Cerebellar nuclear complex (tissue), 1 donor: ENCODE measurements at regions not wholly inside any gene's neighbourhood (a gene's known extent, or its start where the extent isn't known, plus 50 kb on each side); places are given as distances from the start of the nearest gene placed in this dataset.

Experiments used
- DNase-seq, 2 experiments: peaks; one replicate each; lab custom pipeline; 2025; lab: John Stamatoyannopoulos, UW

GRCh38 chr11:28481616-28482480 is 373.7 kb downstream of the METTL15 start:
- DNase-seq = no peak

- DNase-seq = no peak
Measured at GRCh38 chr11:28480406-28480805, 372.2 kb downstream of the METTL15 start.

- DNase-seq = no peak
Measured at GRCh38 chr11:28476864-28477263, 368.7 kb downstream of the METTL15 start.

GRCh38 chr11:28476049-28476448 is 367.9 kb downstream of the METTL15 start:
- DNase-seq = no peak

- no peak for DNase-seq
Measured at GRCh38 chr11:28472904-28473303, 364.7 kb downstream of the METTL15 start.

GRCh38 chr11:28471537-28471936 is 363.3 kb downstream of the METTL15 start:
- no peak for DNase-seq

GRCh38 chr11:28470180-28470579 is 362.0 kb downstream of the METTL15 start:
- DNase-seq = no peak

- no peak for DNase-seq
Measured at GRCh38 chr11:28466506-28466905, 358.3 kb downstream of the METTL15 start.

- DNase-seq = no peak
Measured at GRCh38 chr11:28464252-28464867, 356.2 kb downstream of the METTL15 start.

- no peak for DNase-seq
Measured at GRCh38 chr11:28463826-28464225, 355.6 kb downstream of the METTL15 start.

- DNase-seq = no peak
Measured at GRCh38 chr11:28461846-28462245, 353.7 kb downstream of the METTL15 start.

GRCh38 chr11:28461338-28461737 is 353.1 kb downstream of the METTL15 start:
- DNase-seq = no peak

GRCh38 chr11:28460348-28460747 is 352.2 kb downstream of the METTL15 start:
- DNase-seq = no peak

- DNase-seq = no peak
Measured at GRCh38 chr11:28459912-28460311, 351.7 kb downstream of the METTL15 start.

GRCh38 chr11:28457481-28458065 is 349.4 kb downstream of the METTL15 start:
- DNase-seq = no peak

GRCh38 chr11:28448186-28448585 is 340.0 kb downstream of the METTL15 start:
- no peak for DNase-seq

- no peak for DNase-seq
Measured at GRCh38 chr11:28447226-28447625, 339.0 kb downstream of the METTL15 start.

GRCh38 chr11:28442131-28442530 is 333.9 kb downstream of the METTL15 start:
- no peak for DNase-seq

- DNase-seq = no peak
Measured at GRCh38 chr11:28439403-28439802, 331.2 kb downstream of the METTL15 start.

- no peak for DNase-seq
Measured at GRCh38 chr11:28420099-28420498, 311.9 kb downstream of the METTL15 start.

- no peak for DNase-seq
Measured at GRCh38 chr11:28417601-28418323, 309.6 kb downstream of the METTL15 start.

- no peak for DNase-seq
Measured at GRCh38 chr11:28412029-28412428, 303.8 kb downstream of the METTL15 start.
